Rectal smooth muscle tissue (tissue), 1 donor: ENCODE measurements at regions not wholly inside any gene's neighbourhood (a gene's known extent, or its start where the extent isn't known, plus 50 kb on each side); places are given as distances from the start of the nearest gene placed in this dataset.
"Not testable (repeated sequence)": the region's sequence is repeated elsewhere in the genome, so short reads cannot be mapped to it uniquely, and the experiment has no call there.

Experiments
- H3K27ac ChIP-seq: one replicate; pipeline ENCODE4 v1.7.0; 2013; ENCODE audit warnings: low read depth, low read length, inconsistent platforms
- H3K27me3 ChIP-seq: one replicate; pipeline ENCODE4 v1.7.0; 2013; ENCODE audit warnings: low read length; ENCODE audit not compliant: control insufficient read depth, insufficient read depth
- H3K36me3 ChIP-seq: one replicate; pipeline ENCODE4 v1.7.0; 2013; ENCODE audit warnings: low read length; ENCODE audit not compliant: control insufficient read depth, insufficient read depth
- H3K4me1 ChIP-seq: one replicate; pipeline ENCODE4 v1.7.0; 2013; ENCODE audit warnings: low read length; ENCODE audit not compliant: control insufficient read depth, insufficient read depth
- H3K4me3 ChIP-seq: one replicate; pipeline ENCODE4 v1.7.0; 2013; ENCODE audit warnings: low read length
- H3K9ac ChIP-seq: one replicate; pipeline ENCODE4 v1.7.0; 2013; ENCODE audit warnings: low read length

GRCh38 chr9:134574686-134575085, 66.9 kb upstream of the COL5A1 start:
- not testable (repeated sequence) for H3K27me3 ChIP-seq, H3K4me1 ChIP-seq, H3K4me3 ChIP-seq, H3K27ac ChIP-seq, H3K36me3 ChIP-seq, H3K9ac ChIP-seq

- Histone ChIP-seq H3K4me3 (no peak overlapping the region), H3K36me3 (no peaks in the 10 kb centered on the region), H3K9ac (no peak overlapping the region), H3K27me3 (no peaks in the 10 kb centered on the region), H3K4me1 (no peaks in the 10 kb centered on the region), H3K27ac (no peak overlapping the region)
Measured at GRCh38 chr9:134575103-134575900, 66.3 kb upstream of the COL5A1 start.

GRCh38 chr9:134575901-134576176, 65.8 kb upstream of the COL5A1 start:
- Histone ChIP-seq H3K27me3 (no peaks in the 10 kb centered on the region), H3K36me3 (no peaks in the 10 kb centered on the region), H3K4me3 (no peak overlapping the region), H3K4me1 (no peaks in the 10 kb centered on the region), H3K9ac (no peak overlapping the region), H3K27ac (no peak overlapping the region)

GRCh38 chr9:134585021-134585561, 56.5 kb upstream of the COL5A1 start:
- Histone ChIP-seq H3K9ac (no peak overlapping the region), H3K4me1 (no peaks in the 10 kb centered on the region), H3K27me3 (no peaks in the 10 kb centered on the region), H3K36me3 (no peaks in the 10 kb centered on the region), H3K4me3 (no peak overlapping the region), H3K27ac (no peak overlapping the region)

- no peak overlapping the region for H3K9ac ChIP-seq
- no peak overlapping the region for H3K27ac ChIP-seq
- H3K4me1 ChIP-seq, result no peaks in the 10 kb centered on the region
- no peaks in the 10 kb centered on the region for H3K27me3 ChIP-seq
- no peaks in the 10 kb centered on the region for H3K36me3 ChIP-seq
- H3K4me3 ChIP-seq, result no peak overlapping the region
Measured at GRCh38 chr9:134585746-134586706, 55.6 kb upstream of the COL5A1 start.

GRCh38 chr9:134589748-134590147, 51.9 kb upstream of the COL5A1 start:
- Histone ChIP-seq H3K4me1 (no peaks in the 10 kb centered on the region), H3K4me3 (no peak overlapping the region), H3K27ac (no peak overlapping the region), H3K9ac (no peak overlapping the region), H3K36me3 (no peaks in the 10 kb centered on the region), H3K27me3 (no peaks in the 10 kb centered on the region)

- H3K4me3 ChIP-seq, result no peak overlapping the region
- H3K4me1 ChIP-seq, result no peaks in the 10 kb centered on the region
- no peak overlapping the region for H3K9ac ChIP-seq
- no peak overlapping the region for H3K27ac ChIP-seq
- H3K36me3 ChIP-seq, result no peaks in the 10 kb centered on the region
- H3K27me3 ChIP-seq, result no peaks in the 10 kb centered on the region
Measured at GRCh38 chr9:134590240-134591081, 51.1 kb upstream of the COL5A1 start.

GRCh38 chr9:134591082-134591571, 50.5 kb upstream of the COL5A1 start:
- no peaks in the 10 kb centered on the region for H3K27me3 ChIP-seq
- no peak overlapping the region for H3K4me3 ChIP-seq
- H3K27ac ChIP-seq, result no peak overlapping the region
- H3K36me3 ChIP-seq, result no peaks in the 10 kb centered on the region
- H3K9ac ChIP-seq, result no peak overlapping the region
- no peaks in the 10 kb centered on the region for H3K4me1 ChIP-seq

- no peaks in the 10 kb centered on the region for H3K27me3 ChIP-seq
- H3K36me3 ChIP-seq, result no peaks in the 10 kb centered on the region
- no peak overlapping the region for H3K27ac ChIP-seq
- H3K4me3 ChIP-seq, result no peak overlapping the region
- H3K9ac ChIP-seq, result no peak overlapping the region
- no peaks in the 10 kb centered on the region for H3K4me1 ChIP-seq
Measured at GRCh38 chr9:134591573-134591981, 50.0 kb upstream of the COL5A1 start.
